Dendritic cell treated with granulocyte-macrophage colony-stimulating factor and Interleukin-4, amounts not matched to agents 40 ng/mL and 50 ng/mL, for 4 days (primary cell): ENCODE measurements at regions not wholly inside any gene's neighbourhood (a gene's known extent, or its start where the extent isn't known, plus 50 kb on each side); places are given as distances from the start of the nearest gene placed in this dataset.

Experiments used
- H3K27ac Mint-ChIP-seq: one replicate; pipeline ENCODE4 v1.8.0; 2022; ENCODE audit warnings: mild to moderate bottlenecking, mixed read lengths
- H3K27me3 Mint-ChIP-seq: one replicate; pipeline ENCODE4 v1.8.0; 2022; ENCODE audit warnings: mild to moderate bottlenecking, mixed read lengths
- H3K36me3 Mint-ChIP-seq: one replicate; pipeline ENCODE4 v1.8.0; 2022; ENCODE audit warnings: low read depth, mixed read lengths
- H3K4me1 Mint-ChIP-seq: one replicate; pipeline ENCODE4 v1.8.0; 2022; ENCODE audit warnings: low read depth, mixed read lengths
- H3K4me3 Mint-ChIP-seq: one replicate; pipeline ENCODE4 v1.8.0; 2022; ENCODE audit warnings: mild to moderate bottlenecking, moderate library complexity, mixed read lengths
- H3K9me3 Mint-ChIP-seq: one replicate; pipeline ENCODE4 v1.8.0; 2022; ENCODE audit warnings: mixed read lengths
- intact Hi-C: fragments of 100-400 bp; cut with micrococcal nuclease; formaldehyde crosslinking; loops from one replicate; pipeline ENCODE4 v1.15.0; 2022

DNA sequence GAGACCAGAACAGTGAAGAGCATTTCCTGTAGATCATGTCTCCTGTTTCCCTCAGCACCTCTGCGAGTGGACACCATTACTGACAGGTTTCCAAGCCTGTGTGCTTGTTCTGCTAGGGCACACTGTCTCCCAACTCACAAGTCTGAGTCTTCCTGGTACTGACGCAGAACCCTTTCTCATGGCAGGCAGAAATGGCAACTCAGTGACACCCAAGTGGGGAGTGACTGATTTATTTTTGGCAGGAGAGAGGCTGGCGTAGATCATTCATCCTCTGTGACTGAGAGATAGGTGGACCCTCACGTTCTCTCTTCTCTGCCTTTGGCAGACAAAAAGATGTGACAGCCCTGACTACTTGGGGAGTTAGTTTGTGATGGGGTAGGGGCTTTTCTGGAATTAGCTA, 183.4 kb downstream of the RFC3 start:
- intact Hi-C loops, result no loop called here
- no peak overlapping the region for H3K4me3 Mint-ChIP-seq
- H3K36me3 Mint-ChIP-seq, result no peaks in the 10 kb centered on the region
- H3K4me1 Mint-ChIP-seq, result no peaks in the 10 kb centered on the region
- H3K27me3 Mint-ChIP-seq, result no peaks in the 10 kb centered on the region
- H3K9me3 Mint-ChIP-seq, result peaks cover 8% of the 10 kb centered on the region
- H3K27ac Mint-ChIP-seq, result no peak overlapping the region

GRCh38 chr13:34002141-34002540, 184.2 kb downstream of the RFC3 start:
- no peak overlapping the region for H3K27ac Mint-ChIP-seq
- no peaks in the 10 kb centered on the region for H3K4me1 Mint-ChIP-seq
- intact Hi-C loops, result no loop called here
- H3K36me3 Mint-ChIP-seq, result no peaks in the 10 kb centered on the region
- peaks cover 4% of the 10 kb centered on the region for H3K9me3 Mint-ChIP-seq
- no peak overlapping the region for H3K4me3 Mint-ChIP-seq
- no peaks in the 10 kb centered on the region for H3K27me3 Mint-ChIP-seq

GRCh38 chr13:34002924-34003323, 185.0 kb downstream of the RFC3 start:
- Mint-ChIP-seq H3K4me1 (no peaks in the 10 kb centered on the region), H3K9me3 (no peaks in the 10 kb centered on the region), H3K27me3 (no peaks in the 10 kb centered on the region), H3K4me3 (no peak overlapping the region), H3K36me3 (no peaks in the 10 kb centered on the region), H3K27ac (no peak overlapping the region)
- intact Hi-C loops, result no loop called here

GRCh38 chr13:34003656-34004055, 185.7 kb downstream of the RFC3 start:
- intact Hi-C loops, result no loop called here
- no peaks in the 10 kb centered on the region for H3K4me1 Mint-ChIP-seq
- H3K4me3 Mint-ChIP-seq, result no peak overlapping the region
- H3K36me3 Mint-ChIP-seq, result no peaks in the 10 kb centered on the region
- no peaks in the 10 kb centered on the region for H3K9me3 Mint-ChIP-seq
- H3K27me3 Mint-ChIP-seq, result no peaks in the 10 kb centered on the region
- H3K27ac Mint-ChIP-seq, result no peak overlapping the region

DNA sequence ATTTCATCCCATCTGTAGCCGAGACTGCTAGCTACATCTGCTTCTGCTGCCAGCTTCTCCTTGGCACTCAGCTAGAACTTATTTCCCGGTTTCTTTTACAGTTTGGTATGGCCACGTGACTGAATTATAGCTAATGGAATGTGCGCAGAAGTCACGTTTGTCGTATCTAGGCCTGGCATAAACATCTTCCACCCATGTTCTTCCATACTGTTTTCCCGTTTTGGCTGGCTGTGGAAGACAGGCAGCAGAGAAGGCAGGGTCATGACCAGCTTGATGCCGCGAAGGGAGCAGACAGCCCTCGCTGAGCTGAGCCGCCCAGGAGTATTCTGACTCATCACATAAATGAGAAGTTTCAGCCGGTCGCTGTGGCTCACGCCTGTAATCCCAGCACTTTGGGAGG, 186.7 kb downstream of the RFC3 start:
- intact Hi-C loops, result no loop called here
- H3K36me3 Mint-ChIP-seq, result no peaks in the 10 kb centered on the region
- H3K4me1 Mint-ChIP-seq, result no peaks in the 10 kb centered on the region
- no peak overlapping the region for H3K27ac Mint-ChIP-seq
- H3K27me3 Mint-ChIP-seq, result no peaks in the 10 kb centered on the region
- no peaks in the 10 kb centered on the region for H3K9me3 Mint-ChIP-seq
- no peak overlapping the region for H3K4me3 Mint-ChIP-seq

- Mint-ChIP-seq H3K27me3 (no peaks in the 10 kb centered on the region), H3K4me3 (no peak overlapping the region), H3K9me3 (no peaks in the 10 kb centered on the region), H3K4me1 (no peaks in the 10 kb centered on the region), H3K27ac (no peak overlapping the region), H3K36me3 (no peaks in the 10 kb centered on the region)
- intact Hi-C loops, result no loop called here
These were observed 188.1 kb downstream of the RFC3 start for GRCh38 chr13:34006011-34006410.

DNA sequence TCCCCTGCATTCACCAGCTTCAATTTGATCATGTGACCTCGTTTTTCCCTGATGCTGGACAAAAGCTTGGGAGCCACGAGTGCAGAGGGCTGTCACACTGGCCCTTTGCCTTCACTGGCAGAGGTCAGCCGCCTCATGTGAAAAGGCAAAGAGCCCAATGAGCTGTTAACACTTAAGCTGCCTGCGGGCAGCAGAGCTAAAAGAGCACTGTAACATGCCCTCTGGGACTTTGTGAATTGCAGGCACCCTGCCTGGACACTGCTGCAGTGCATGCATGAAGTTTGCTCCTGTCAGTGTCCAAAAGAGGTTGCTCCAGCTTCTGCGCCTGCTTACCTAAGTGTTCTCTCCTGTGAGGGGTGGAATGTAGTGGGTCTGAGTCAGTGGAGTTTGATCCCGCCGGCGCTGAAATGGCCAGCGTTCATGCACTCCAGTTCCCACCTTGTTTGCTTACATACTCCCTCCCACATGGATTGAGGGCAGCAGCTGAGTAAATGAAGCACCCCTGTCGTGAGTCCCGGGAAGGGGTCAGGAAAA, 193.7 kb downstream of the RFC3 start:
- Mint-ChIP-seq H3K4me1 (no peaks in the 10 kb centered on the region), H3K27ac (no peak overlapping the region), H3K4me3 (no peak overlapping the region), H3K9me3 (no peaks in the 10 kb centered on the region), H3K36me3 (no peaks in the 10 kb centered on the region), H3K27me3 (no peaks in the 10 kb centered on the region)
- intact Hi-C loops, result no loop called here

GRCh38 chr13:34012382-34012781, 194.4 kb downstream of the RFC3 start:
- H3K36me3 Mint-ChIP-seq, result no peaks in the 10 kb centered on the region
- no peaks in the 10 kb centered on the region for H3K27me3 Mint-ChIP-seq
- intact Hi-C loops, result no loop called here

GRCh38 chr13:34013061-34013460, 195.1 kb downstream of the RFC3 start:
- Mint-ChIP-seq H3K27me3 (no peaks in the 10 kb centered on the region), H3K4me1 (no peaks in the 10 kb centered on the region), H3K36me3 (no peaks in the 10 kb centered on the region), H3K9me3 (no peaks in the 10 kb centered on the region), H3K4me3 (no peak overlapping the region), H3K27ac (no peak overlapping the region)
- intact Hi-C loops, result no loop called here

More at GRCh38 chr13:34012382-34012781, 194.4 kb downstream of the RFC3 start:
- H3K4me1 Mint-ChIP-seq, result no peaks in the 10 kb centered on the region
- no peak overlapping the region for H3K4me3 Mint-ChIP-seq
- H3K27ac Mint-ChIP-seq, result no peak overlapping the region
- H3K9me3 Mint-ChIP-seq, result no peaks in the 10 kb centered on the region

DNA sequence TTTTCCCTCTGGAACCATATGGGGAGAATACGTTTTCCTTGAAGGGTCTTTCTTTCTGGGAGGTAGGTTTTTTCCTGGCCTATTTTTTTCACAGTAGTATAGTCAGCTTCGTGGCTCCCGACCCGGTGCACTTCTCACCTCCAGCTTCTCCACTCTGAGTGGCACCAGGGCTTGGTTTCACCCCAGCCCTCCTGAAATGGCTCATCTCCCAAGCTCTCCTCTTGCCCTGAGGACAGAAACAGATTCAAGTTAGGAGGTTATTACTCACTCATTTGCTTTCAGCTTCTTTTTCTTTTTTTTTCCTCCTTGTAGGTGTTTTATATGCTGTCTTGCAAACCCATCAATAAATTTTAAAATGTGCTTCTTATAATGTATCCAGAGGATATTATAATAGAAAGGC, 199.3 kb downstream of the RFC3 start:
- intact Hi-C loops, result no loop called here
- peaks cover 25% of the 10 kb centered on the region for H3K9me3 Mint-ChIP-seq
- H3K4me3 Mint-ChIP-seq, result no peak overlapping the region
- no peaks in the 10 kb centered on the region for H3K4me1 Mint-ChIP-seq
- no peaks in the 10 kb centered on the region for H3K36me3 Mint-ChIP-seq
- no peaks in the 10 kb centered on the region for H3K27me3 Mint-ChIP-seq
- H3K27ac Mint-ChIP-seq, result no peak overlapping the region

GRCh38 chr13:34019870-34020269, 201.9 kb downstream of the RFC3 start:
- Mint-ChIP-seq H3K4me1 (no peaks in the 10 kb centered on the region), H3K4me3 (no peak overlapping the region), H3K27ac (no peak overlapping the region), H3K27me3 (no peaks in the 10 kb centered on the region), H3K36me3 (no peaks in the 10 kb centered on the region), H3K9me3 (peaks cover 25% of the 10 kb centered on the region)
- intact Hi-C loops, result no loop called here

GRCh38 chr13:34020388-34020787, 202.4 kb downstream of the RFC3 start:
- Mint-ChIP-seq H3K36me3 (no peaks in the 10 kb centered on the region), H3K4me3 (no peak overlapping the region), H3K27ac (no peak overlapping the region), H3K9me3 (peaks cover 25% of the 10 kb centered on the region), H3K4me1 (no peaks in the 10 kb centered on the region), H3K27me3 (no peaks in the 10 kb centered on the region)
- intact Hi-C loops, result no loop called here

- intact Hi-C loops, result no loop called here
- H3K36me3 Mint-ChIP-seq, result no peaks in the 10 kb centered on the region
- H3K4me1 Mint-ChIP-seq, result no peaks in the 10 kb centered on the region
- peaks cover 36% of the 10 kb centered on the region for H3K9me3 Mint-ChIP-seq
- H3K27me3 Mint-ChIP-seq, result no peaks in the 10 kb centered on the region
- no peak overlapping the region for H3K4me3 Mint-ChIP-seq
- H3K27ac Mint-ChIP-seq, result no peak overlapping the region
These were observed 203.7 kb downstream of the RFC3 start for GRCh38 chr13:34021619-34022018.

- H3K36me3 Mint-ChIP-seq, result no peaks in the 10 kb centered on the region
- peaks cover 51% of the 10 kb centered on the region for H3K9me3 Mint-ChIP-seq
- no peaks in the 10 kb centered on the region for H3K27me3 Mint-ChIP-seq
- H3K4me1 Mint-ChIP-seq, result no peaks in the 10 kb centered on the region
- no peak overlapping the region for H3K27ac Mint-ChIP-seq
- H3K4me3 Mint-ChIP-seq, result no peak overlapping the region
- intact Hi-C loops, result no loop called here
These were observed 207.8 kb downstream of the RFC3 start for GRCh38 chr13:34025746-34026145.

- no peak overlapping the region for H3K27ac Mint-ChIP-seq
- H3K27me3 Mint-ChIP-seq, result no peaks in the 10 kb centered on the region
- peaks cover 46% of the 10 kb centered on the region for H3K9me3 Mint-ChIP-seq
- H3K4me3 Mint-ChIP-seq, result no peak overlapping the region
- intact Hi-C loops, result no loop called here
- H3K36me3 Mint-ChIP-seq, result no peaks in the 10 kb centered on the region
- H3K4me1 Mint-ChIP-seq, result no peaks in the 10 kb centered on the region
These were observed 208.4 kb downstream of the RFC3 start for GRCh38 chr13:34026308-34026707.
